Lung (tissue), 11 donors: ENCODE measurements at regions not wholly inside any gene's neighbourhood (a gene's known extent, or its start where the extent isn't known, plus 50 kb on each side); places are given as distances from the start of the nearest gene placed in this dataset.
A peak's percentile ranks its signal among the peaks of the same experiment; 100 is the strongest.

Experiments
- ATAC-seq: fragments of 200-7000 bp; cut with Tn5 transposase; one replicate; pipeline ENCODE4 v1.9.1; 2020; ENCODE audit warnings: moderate number of reproducible peaks; ENCODE audit not compliant: insufficient read depth, low FRiP score
- DNase-seq, 3 donors: peaks; one replicate each; pipeline ENCODE4 v3.0.0-alpha.2; 2013 to 2017
- H3K27ac ChIP-seq, 2 donors: one replicate each; pipeline ENCODE4 v1.5.1; 2013; ENCODE audit warnings: mild to moderate bottlenecking in 2 of 2, moderate library complexity in 2 of 2, control low read depth in 1 of 2, inconsistent platforms in 1 of 2, low read depth in 1 of 2, low read length in 1 of 2
- H3K27me3 ChIP-seq, 3 donors: one replicate each; pipeline ENCODE4 v1.5.1; 2013; ENCODE audit warnings: low read length in 2 of 3; ENCODE audit not compliant: control insufficient read depth in 3 of 3, insufficient read depth in 3 of 3
- H3K36me3 ChIP-seq, 4 donors: one replicate each; pipeline ENCODE4 v1.5.1; 2013; ENCODE audit warnings: low read length in 4 of 4, mild to moderate bottlenecking in 1 of 4, moderate library complexity in 1 of 4; ENCODE audit not compliant: control insufficient read depth in 4 of 4, insufficient read depth in 4 of 4
- H3K4me1 ChIP-seq, 5 donors: one replicate each; pipeline ENCODE4 v1.5.1; 2013; ENCODE audit warnings: low read length in 5 of 5, mild to moderate bottlenecking in 2 of 5, moderate library complexity in 1 of 5; ENCODE audit not compliant: control insufficient read depth in 5 of 5, insufficient read depth in 5 of 5
- H3K4me3 ChIP-seq: one replicate; pipeline ENCODE4 v1.5.1; 2013; ENCODE audit warnings: mild to moderate bottlenecking, control low read depth, moderate library complexity
- H3K9ac ChIP-seq, 2 donors: one replicate each; pipeline ENCODE4 v1.5.1; 2013; ENCODE audit warnings: low read length in 2 of 2, control low read depth in 1 of 2; ENCODE audit not compliant: insufficient read depth in 1 of 2
- H3K9me3 ChIP-seq, 4 donors: one replicate each; pipeline ENCODE4 v1.5.1; 2013; ENCODE audit warnings: low read length in 3 of 4, mild to moderate bottlenecking in 1 of 4, moderate library complexity in 1 of 4; ENCODE audit not compliant: control insufficient read depth in 4 of 4, insufficient read depth in 3 of 4
- CTCF ChIP-seq: IDR thresholded peaks from 2 replicates; pipeline ENCODE4 v1.5.1; 2012; ENCODE audit warnings: mild to moderate bottlenecking; ENCODE audit errors: control extremely low read depth, extremely low read depth
- WGBS, 2 donors: extraction: QIAGEN DNeasy Blood & Tissue Kit; methylation state at CpG; one replicate each; pipeline ENCODE4 v1.1.7; 2013; 5-methylcytosine and 5-hydroxymethylcytosine counted together
- donor health status: control.
- donor health status: control.
- donor health status: Bipolar disorder and iron deficiency.
- donor health status: healthy.
- donor health status: DM: yes; HTN: yes; CAD: no.

GRCh38 chr2:6444514-6444913 is 421.2 kb downstream of the CMPK2 start:
- H3K9ac ChIP-seq = no peak overlapping the region
- ATAC-seq (no peak), DNase-seq (no peak)
- 89% methylated on average over 2 of the region's 2 CpGs for WGBS, 2 donors
- no peaks in the 10 kb centered on the region for H3K9me3 ChIP-seq
- peaks cover 0 to 11% (median 0%) of the 10 kb centered on the region in 5 donors for H3K4me1 ChIP-seq
- H3K36me3 ChIP-seq = no peaks in the 10 kb centered on the region
- no peaks in the 10 kb centered on the region for H3K27me3 ChIP-seq
- no peak overlapping the region for H3K4me3 ChIP-seq
- H3K27ac ChIP-seq = no peak overlapping the region
- TF ChIP-seq CTCF = no peak

- ATAC-seq (no peak), DNase-seq (no peak)
- H3K27ac ChIP-seq = no peak overlapping the region
- WGBS, 2 donors = 92 to 95% methylated on average over 3 of the region's 3 CpGs
- no peaks in the 10 kb centered on the region for H3K9me3 ChIP-seq
- H3K4me3 ChIP-seq = no peak overlapping the region
- H3K9ac ChIP-seq = no peak overlapping the region
- no peak for TF ChIP-seq CTCF
- no peaks in the 10 kb centered on the region for H3K36me3 ChIP-seq
- H3K27me3 ChIP-seq = no peaks in the 10 kb centered on the region
- H3K4me1 ChIP-seq = peaks cover 0 to 11% (median 0%) of the 10 kb centered on the region in 5 donors
Observed at GRCh38 chr2:6445156-6445555, 420.6 kb downstream of the CMPK2 start.

- Histone ChIP-seq H3K36me3 (no peaks in the 10 kb centered on the region), H3K27me3 (no peaks in the 10 kb centered on the region), H3K4me1 (peaks cover 0 to 5% (median 0%) of the 10 kb centered on the region in 5 donors), H3K9ac (no peak overlapping the region), H3K4me3 (no peak overlapping the region), H3K27ac (no peak overlapping the region), H3K9me3 (no peaks in the 10 kb centered on the region)
- WGBS, 2 donors = 65 to 75% methylated on average over 3 of the region's 3 CpGs
- TF ChIP-seq CTCF = no peak
- ATAC-seq (no peak), DNase-seq (peak in 1 of 3 donors; percentile 44)
Observed at GRCh38 chr2:6446938-6447608, 418.6 kb downstream of the CMPK2 start.

- H3K4me3 ChIP-seq = no peak overlapping the region
- 78 to 85% methylated on average over 7 of the region's 7 CpGs for whole genome bisulfite sequencing, 2 donors
- no peaks in the 10 kb centered on the region for H3K9me3 ChIP-seq
- H3K27me3 ChIP-seq = no peaks in the 10 kb centered on the region
- DNase-seq (no peak), ATAC-seq (no peak)
- H3K4me1 ChIP-seq = no peaks in the 10 kb centered on the region
- no peak overlapping the region for H3K27ac ChIP-seq
- no peak for TF ChIP-seq CTCF
- H3K36me3 ChIP-seq = no peaks in the 10 kb centered on the region
- H3K9ac ChIP-seq = no peak overlapping the region
Observed at GRCh38 chr2:6448893-6449292, 416.8 kb downstream of the CMPK2 start.
